CD4-positive, alpha-beta T cell (primary cell): ENCODE measurements at regions not wholly inside any gene's neighbourhood (a gene's known extent, or its start where the extent isn't known, plus 50 kb on each side); places are given as distances from the start of the nearest gene placed in this dataset.
"Not testable (repeated sequence)": the region's sequence is repeated elsewhere in the genome, so short reads cannot be mapped to it uniquely, and the experiment has no call there.

Experiments used
- ATAC-seq: fragments of 200-7000 bp; cut with Tn5 transposase; one replicate; pipeline ENCODE4 v1.10.0; 2022; ENCODE audit warnings: mild to moderate bottlenecking; ENCODE audit not compliant: poor library complexity
- CTCF ChIA-PET: fragments of 350-600 bp; sonication (Branson Sonifier 250); formaldehyde crosslinking; loops from one replicate; lab custom pipeline; 2021; ENCODE audit warnings: antibody characterized with exemption, inconsistent platforms; lab: Charles Lee
- POLR2A ChIA-PET: fragments of 350-600 bp; sonication (Branson Sonifier 250); formaldehyde crosslinking; loops from one replicate; lab custom pipeline; 2021; ENCODE audit warnings: antibody characterized with exemption, inconsistent platforms; lab: Charles Lee
- DNase-seq, 14 experiments: peaks; one replicate each; pipeline ENCODE4 v3.0.0-alpha.2; 2013 to 2020; ENCODE audit warnings: mixed read lengths in 2 of 14
- H3K27ac ChIP-seq, 2 donors: one replicate each; pipeline versions ENCODE4 v1.5.1 to v1.7.0; 2013; ENCODE audit warnings: low read length in 2 of 2, low read depth in 1 of 2, mild to moderate bottlenecking in 1 of 2
- H3K27me3 ChIP-seq, 2 experiments: 1 replicate in 1 of 2; 2 replicates in 1 of 2; pipeline versions ENCODE4 v1.6.1 to v1.7.0; 2013; ENCODE audit warnings: low read length in 2 of 2, control low read depth in 1 of 2, mild to moderate bottlenecking in 1 of 2, moderate library complexity in 1 of 2; ENCODE audit not compliant: insufficient read depth in 2 of 2, control insufficient read depth in 1 of 2
- H3K36me3 ChIP-seq: one replicate; pipeline ENCODE4 v1.6.1; 2013; ENCODE audit warnings: low read length, control low read depth; ENCODE audit not compliant: insufficient read depth
- H3K4me1 ChIP-seq: one replicate; pipeline ENCODE4 v1.6.1; 2013; ENCODE audit warnings: low read length, control low read depth; ENCODE audit not compliant: insufficient read depth
- H3K4me3 ChIP-seq: one replicate; pipeline ENCODE4 v1.5.1; 2013; ENCODE audit warnings: mild to moderate bottlenecking, low read length, moderate library complexity
- H3K9me3 ChIP-seq, 2 experiments: 1 replicate in 1 of 2; 2 replicates in 1 of 2; pipeline versions ENCODE4 v1.6.1 to v1.7.0; 2013; ENCODE audit warnings: low read length in 2 of 2, mild to moderate bottlenecking in 2 of 2, control low read depth in 1 of 2, moderate library complexity in 1 of 2; ENCODE audit not compliant: control insufficient read depth in 1 of 2, insufficient read depth in 1 of 2
- H3K27ac Mint-ChIP-seq: one replicate; pipeline ENCODE4 v1.8.0; 2020; ENCODE audit warnings: mixed read lengths
- H3K27me3 Mint-ChIP-seq: one replicate; pipeline ENCODE4 v1.8.0; 2021; ENCODE audit warnings: mixed read lengths
- H3K36me3 Mint-ChIP-seq: one replicate; pipeline ENCODE4 v1.8.0; 2021; ENCODE audit warnings: low read depth, mixed read lengths
- H3K4me1 Mint-ChIP-seq: one replicate; pipeline ENCODE4 v1.8.0; 2021; ENCODE audit warnings: low read depth, mixed read lengths
- H3K4me3 Mint-ChIP-seq: one replicate; pipeline ENCODE4 v1.8.0; 2020; ENCODE audit warnings: mild to moderate bottlenecking, mixed read lengths
- H3K9me3 Mint-ChIP-seq: one replicate; pipeline ENCODE4 v1.8.0; 2020; ENCODE audit warnings: mixed read lengths
- CTCF ChIP-seq: fragments of 200-600 bp; IDR thresholded peaks from one replicate; pipeline ENCODE4 v1.8.0; 2022; ENCODE audit warnings: antibody characterized with exemption, mild to moderate bottlenecking
- intact Hi-C, 2 experiments: fragments of 100-400 bp; cut with DNase I in 1 of 2; cut with micrococcal nuclease in 1 of 2; formaldehyde crosslinking; loops; one replicate each; pipeline versions ENCODE4 v1.15.1 to v1.9.0; 2023 to 2025; cut with DNase I, micrococcal nuclease

DNA sequence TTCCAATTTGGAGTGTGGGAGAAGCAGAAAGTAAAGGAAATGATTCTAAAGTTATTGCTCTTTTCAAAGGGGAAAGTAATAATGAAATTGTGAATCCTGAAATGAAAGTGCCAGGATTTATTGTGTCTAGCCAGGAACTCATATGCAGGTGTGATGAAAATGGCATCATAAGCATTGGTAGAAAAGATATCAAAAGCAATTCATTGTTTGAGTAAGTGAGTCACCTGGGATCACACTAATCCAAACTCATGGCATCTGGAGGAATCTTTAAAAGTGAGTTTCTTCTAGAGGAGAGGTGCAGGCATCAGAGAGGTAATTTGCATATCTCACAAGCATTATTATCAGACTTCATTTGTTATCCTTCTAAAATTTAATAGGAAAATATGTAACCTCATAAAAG lies 84.7 kb downstream of the LARP7 start:
- no peaks in the 10 kb centered on the region for H3K4me1 ChIP-seq
- no peak for TF ChIP-seq CTCF
- H3K9me3 ChIP-seq = no peaks in the 10 kb centered on the region
- peaks cover 20% of the 10 kb centered on the region for H3K27me3 Mint-ChIP-seq
- CTCF ChIA-PET = no interaction called here
- H3K4me3 Mint-ChIP-seq = no peak overlapping the region
- no peaks in the 10 kb centered on the region for H3K36me3 Mint-ChIP-seq
- H3K36me3 ChIP-seq = no peaks in the 10 kb centered on the region
- no peak overlapping the region for H3K27ac ChIP-seq
- ATAC-seq (no peak), DNase-seq (no peak)
- intact Hi-C loops = no loop called here
- no peaks in the 10 kb centered on the region for H3K27me3 ChIP-seq
- POLR2A ChIA-PET = no interaction called here
- H3K4me1 Mint-ChIP-seq = no peaks in the 10 kb centered on the region
- no peak overlapping the region for H3K27ac Mint-ChIP-seq
- no peaks in the 10 kb centered on the region for H3K9me3 Mint-ChIP-seq
- H3K4me3 ChIP-seq = no peak overlapping the region

- intact Hi-C loops = no loop called here
- Mint-ChIP-seq H3K36me3 (no peaks in the 10 kb centered on the region), H3K4me3 (no peak overlapping the region), H3K27me3 (peaks cover 9% of the 10 kb centered on the region), H3K27ac (no peak overlapping the region), H3K9me3 (no peaks in the 10 kb centered on the region), H3K4me1 (no peaks in the 10 kb centered on the region)
- ATAC-seq = no peak
- ChIA-PET POLR2A (no interaction called here), CTCF (no interaction called here)
- no peak for TF ChIP-seq CTCF
- DNase-seq = no peak
- Histone ChIP-seq H3K27ac (no peak overlapping the region), H3K27me3 (no peaks in the 10 kb centered on the region), H3K9me3 (no peaks in the 10 kb centered on the region), H3K4me3 (no peak overlapping the region), H3K36me3 (no peaks in the 10 kb centered on the region), H3K4me1 (no peaks in the 10 kb centered on the region)
Observed at GRCh38 chr4:112726041-112726440, 89.1 kb downstream of the LARP7 start.

GRCh38 chr4:112727728-112728127 lies 90.8 kb downstream of the LARP7 start:
- intact Hi-C loops, POLR2A ChIA-PET, H3K27ac Mint-ChIP-seq, H3K4me3 ChIP-seq, H3K27me3 Mint-ChIP-seq, H3K4me1 ChIP-seq, H3K4me1 Mint-ChIP-seq, H3K27me3 ChIP-seq, H3K4me3 Mint-ChIP-seq, DNase-seq, H3K9me3 Mint-ChIP-seq, CTCF ChIA-PET, H3K9me3 ChIP-seq, H3K27ac ChIP-seq, H3K36me3 ChIP-seq, H3K36me3 Mint-ChIP-seq, ATAC-seq: not testable (repeated sequence)

DNA sequence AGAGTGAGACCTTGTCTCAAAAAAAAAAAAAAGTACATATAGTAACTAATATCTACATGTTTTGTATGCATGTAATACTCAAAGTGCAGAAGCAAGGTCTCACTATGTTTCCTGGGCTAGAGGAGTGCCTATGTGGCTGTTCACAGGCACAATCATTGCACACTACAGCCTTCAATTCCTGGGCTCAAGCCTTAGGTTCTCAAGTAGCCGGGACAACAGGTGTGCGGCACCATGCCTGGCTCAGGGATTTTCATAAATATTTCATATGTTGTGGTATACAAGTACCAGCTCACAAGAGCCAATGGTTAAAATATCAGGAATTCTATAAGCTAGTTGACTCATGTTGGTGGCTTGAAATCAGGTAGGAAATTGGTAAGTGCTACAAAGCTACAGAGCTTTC lies 94.8 kb downstream of the LARP7 start:
- Mint-ChIP-seq H3K9me3 (no peaks in the 10 kb centered on the region), H3K36me3 (no peaks in the 10 kb centered on the region), H3K27me3 (no peaks in the 10 kb centered on the region), H3K4me3 (no peak overlapping the region), H3K4me1 (no peaks in the 10 kb centered on the region), H3K27ac (no peak overlapping the region)
- Histone ChIP-seq H3K9me3 (no peaks in the 10 kb centered on the region), H3K4me3 (no peak overlapping the region), H3K27ac (no peak overlapping the region), H3K27me3 (no peaks in the 10 kb centered on the region), H3K4me1 (no peaks in the 10 kb centered on the region), H3K36me3 (no peaks in the 10 kb centered on the region)
- ATAC-seq (no peak), DNase-seq (no peak)
- ChIA-PET POLR2A (no interaction called here), CTCF (interaction anchor here (0.6 to 1.0 kb wide), 2 partner anchors 14 to 97 kb away, joined by 3 read pairs; no protein-coding TSS in a partner anchor)
- TF ChIP-seq CTCF = no peak
- intact Hi-C loops = no loop called here
